Type B pancreatic cell (in vitro differentiated cells): ENCODE measurements at regions not wholly inside any gene's neighbourhood (a gene's known extent, or its start where the extent isn't known, plus 50 kb on each side); places are given as distances from the start of the nearest gene placed in this dataset.
"Not testable (repeated sequence)": the region's sequence is repeated elsewhere in the genome, so short reads cannot be mapped to it uniquely, and the experiment has no call there.

Experiments used
- DNase-seq: peaks from one replicate; pipeline ENCODE4 v3.0.0; 2021; ENCODE audit warnings: mixed read lengths; ENCODE audit not compliant: unreplicated experiment; ENCODE audit errors: extremely low spot score
- H3K27ac Mint-ChIP-seq: 2 replicates; pipeline ENCODE4 v1.8.0; 2021; ENCODE audit warnings: mild to moderate bottlenecking, mixed read lengths
- H3K27me3 Mint-ChIP-seq: 2 replicates; pipeline ENCODE4 v1.8.0; 2021; ENCODE audit warnings: mixed read lengths
- H3K36me3 Mint-ChIP-seq: 2 replicates; pipeline ENCODE4 v1.8.0; 2021; ENCODE audit warnings: mixed read lengths
- H3K4me1 Mint-ChIP-seq: one replicate; pipeline ENCODE4 v1.8.0; 2021; ENCODE audit warnings: mixed read lengths; ENCODE audit not compliant: unreplicated experiment
- H3K4me3 Mint-ChIP-seq: 2 replicates; pipeline ENCODE4 v1.8.0; 2021; ENCODE audit warnings: mild to moderate bottlenecking, mixed read lengths
- H3K9me3 Mint-ChIP-seq: 2 replicates; pipeline ENCODE4 v1.8.0; 2021; ENCODE audit warnings: mixed read lengths
- TF ChIP-seq, protein P1 (sequence below): fragments of 200-600 bp; sonication (generic); conservative IDR thresholded peaks from 2 replicates; pipeline ENCODE4 v1.5.0; 2021; ENCODE audit warnings: antibody characterized with exemption, mild to moderate bottlenecking

DNA sequence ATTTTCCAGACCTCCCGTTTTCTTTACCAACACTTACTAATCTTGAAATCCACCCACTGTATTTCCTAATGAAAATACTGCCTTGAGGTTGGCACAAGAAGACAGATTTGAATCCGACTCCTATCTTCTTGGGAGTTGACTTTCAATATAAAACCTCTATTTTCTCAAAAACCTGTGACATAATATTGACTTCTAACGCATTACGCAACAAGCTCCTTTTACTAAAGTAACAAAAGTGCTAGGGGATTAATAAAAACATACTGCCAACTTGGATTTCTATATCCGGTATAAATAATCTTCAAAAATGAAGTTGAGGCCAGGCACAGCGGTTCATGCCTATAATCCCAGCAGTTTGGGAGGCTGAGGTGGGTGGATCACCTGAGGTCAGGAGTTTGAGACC, 382.0 kb downstream of the PREX1 start:
- Mint-ChIP-seq H3K4me3 (no peak overlapping the region), H3K4me1 (no peaks in the 10 kb centered on the region), H3K27me3 (peaks cover 14% of the 10 kb centered on the region), H3K27ac (no peak overlapping the region), H3K36me3 (peaks cover 4% of the 10 kb centered on the region), H3K9me3 (peaks cover 9% of the 10 kb centered on the region)
- no peak for DNase-seq
- TF ChIP-seq, protein P1, sequence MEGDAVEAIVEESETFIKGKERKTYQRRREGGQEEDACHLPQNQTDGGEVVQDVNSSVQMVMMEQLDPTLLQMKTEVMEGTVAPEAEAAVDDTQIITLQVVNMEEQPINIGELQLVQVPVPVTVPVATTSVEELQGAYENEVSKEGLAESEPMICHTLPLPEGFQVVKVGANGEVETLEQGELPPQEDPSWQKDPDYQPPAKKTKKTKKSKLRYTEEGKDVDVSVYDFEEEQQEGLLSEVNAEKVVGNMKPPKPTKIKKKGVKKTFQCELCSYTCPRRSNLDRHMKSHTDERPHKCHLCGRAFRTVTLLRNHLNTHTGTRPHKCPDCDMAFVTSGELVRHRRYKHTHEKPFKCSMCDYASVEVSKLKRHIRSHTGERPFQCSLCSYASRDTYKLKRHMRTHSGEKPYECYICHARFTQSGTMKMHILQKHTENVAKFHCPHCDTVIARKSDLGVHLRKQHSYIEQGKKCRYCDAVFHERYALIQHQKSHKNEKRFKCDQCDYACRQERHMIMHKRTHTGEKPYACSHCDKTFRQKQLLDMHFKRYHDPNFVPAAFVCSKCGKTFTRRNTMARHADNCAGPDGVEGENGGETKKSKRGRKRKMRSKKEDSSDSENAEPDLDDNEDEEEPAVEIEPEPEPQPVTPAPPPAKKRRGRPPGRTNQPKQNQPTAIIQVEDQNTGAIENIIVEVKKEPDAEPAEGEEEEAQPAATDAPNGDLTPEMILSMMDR = no peak

DNA sequence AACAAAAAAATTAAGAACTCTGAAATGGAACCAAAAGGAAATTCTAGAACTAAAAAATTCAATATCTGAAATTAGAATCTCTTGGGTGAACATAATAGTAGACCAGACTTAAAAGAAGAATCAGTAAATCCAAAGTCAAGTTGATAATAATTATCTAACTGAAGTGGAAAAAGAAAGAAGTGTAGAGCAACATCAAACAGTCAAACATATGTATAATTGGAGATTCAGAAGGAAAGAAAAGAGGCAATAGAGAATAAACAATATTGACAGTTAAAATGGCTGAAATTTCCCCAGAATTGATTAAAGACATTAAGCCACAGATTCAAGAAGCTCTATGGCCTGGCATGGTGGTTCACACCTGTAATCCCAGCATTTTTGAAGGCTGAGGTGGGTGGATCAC, 383.6 kb downstream of the PREX1 start:
- no peaks in the 10 kb centered on the region for H3K4me1 Mint-ChIP-seq
- DNase-seq = no peak
- peaks cover 18% of the 10 kb centered on the region for H3K27me3 Mint-ChIP-seq
- peaks cover 9% of the 10 kb centered on the region for H3K9me3 Mint-ChIP-seq
- H3K4me3 Mint-ChIP-seq = no peak overlapping the region
- TF ChIP-seq, protein P1 = no peak
- peaks cover 4% of the 10 kb centered on the region for H3K36me3 Mint-ChIP-seq
- H3K27ac Mint-ChIP-seq = no peak overlapping the region

DNA sequence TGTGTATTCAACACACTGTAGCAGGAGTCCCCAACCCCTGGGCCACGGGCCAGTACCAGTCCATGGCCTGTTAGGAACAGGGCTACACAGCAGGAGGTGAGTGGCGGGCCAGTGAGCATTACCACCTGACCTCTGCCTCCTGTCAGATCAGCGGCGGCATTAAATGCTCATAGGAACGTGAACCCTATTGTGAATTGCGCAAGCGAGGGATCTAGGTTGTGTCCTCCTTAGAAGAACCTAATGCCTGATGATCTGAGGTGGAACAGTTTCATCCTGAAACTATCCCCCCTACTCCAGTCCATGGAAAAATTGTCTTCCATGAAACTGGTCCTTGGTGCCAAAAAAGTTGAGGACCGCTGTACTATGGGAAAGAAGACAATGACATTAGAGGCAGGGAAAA, 386.9 kb downstream of the PREX1 start:
- Mint-ChIP-seq H3K4me3 (no peak overlapping the region), H3K36me3 (peaks cover 4% of the 10 kb centered on the region), H3K4me1 (peaks cover 6% of the 10 kb centered on the region), H3K27me3 (peaks cover 9% of the 10 kb centered on the region), H3K9me3 (peaks cover 12% of the 10 kb centered on the region), H3K27ac (no peak overlapping the region)
- TF ChIP-seq, protein P1 = no peak
- no peak for DNase-seq

DNA sequence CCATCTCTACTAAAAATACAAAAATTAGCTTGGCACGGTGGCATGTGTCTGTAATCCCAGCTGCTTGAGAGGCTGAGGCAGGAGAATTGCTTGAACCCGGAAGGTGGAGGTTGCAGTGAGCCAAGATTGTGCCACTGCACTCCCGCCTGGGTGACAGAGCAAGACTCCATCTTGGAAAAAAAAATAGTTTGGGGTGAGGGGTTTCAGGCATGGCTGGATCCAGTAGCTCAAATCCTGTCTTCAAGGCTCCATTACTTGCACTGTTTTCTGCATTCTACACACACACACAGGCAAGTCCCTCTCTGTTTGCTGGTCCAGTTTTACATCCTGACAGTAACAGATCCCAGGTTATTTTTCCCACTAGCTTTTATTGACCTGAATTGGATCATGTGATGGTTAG, 387.5 kb downstream of the PREX1 start:
- not testable (repeated sequence) for H3K27ac Mint-ChIP-seq, H3K4me3 Mint-ChIP-seq, H3K4me1 Mint-ChIP-seq, H3K27me3 Mint-ChIP-seq, DNase-seq, H3K9me3 Mint-ChIP-seq, H3K36me3 Mint-ChIP-seq

DNA sequence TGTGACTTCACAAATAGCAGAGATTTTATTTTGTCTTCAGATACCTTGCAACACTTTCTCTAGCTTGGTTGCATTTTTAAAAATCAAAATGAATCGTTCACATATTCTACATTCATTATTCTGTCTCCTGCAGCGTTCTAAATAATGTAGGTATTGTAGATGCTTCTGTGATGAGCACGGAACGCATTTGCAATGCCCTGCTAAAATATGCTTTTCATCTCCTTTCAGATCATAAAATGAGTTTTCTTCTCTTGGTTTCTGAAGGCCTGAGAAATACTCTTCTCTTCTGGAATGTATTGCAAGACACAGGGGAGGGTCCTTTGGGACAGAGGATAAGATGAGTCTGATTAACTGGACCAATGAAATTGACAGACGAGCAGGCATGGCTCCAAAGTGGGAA, 390.7 kb downstream of the PREX1 start:
- Mint-ChIP-seq H3K27ac (no peak overlapping the region), H3K4me3 (no peak overlapping the region)

DNA sequence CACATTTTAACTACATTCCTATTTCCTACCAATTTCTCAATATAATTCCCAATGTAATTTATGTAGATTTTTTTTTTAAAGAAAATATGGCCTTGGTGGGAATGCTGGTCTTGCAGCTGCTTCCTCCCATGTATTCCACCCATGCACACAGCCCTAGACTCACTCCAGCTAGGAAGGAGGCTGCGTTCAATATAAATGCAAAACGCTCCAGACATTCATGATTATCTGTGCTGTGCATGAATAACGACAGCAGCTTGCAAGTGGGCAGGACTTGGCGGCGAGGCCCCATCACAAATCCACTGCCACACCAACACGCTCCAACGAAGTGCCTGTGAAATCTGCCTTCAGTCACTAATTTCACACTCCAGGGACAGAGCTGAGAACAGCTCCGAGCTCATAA, 391.2 kb downstream of the PREX1 start:
- H3K9me3 Mint-ChIP-seq, H3K4me3 Mint-ChIP-seq, H3K27me3 Mint-ChIP-seq, DNase-seq, H3K27ac Mint-ChIP-seq, H3K36me3 Mint-ChIP-seq: not testable (repeated sequence)
- H3K4me1 Mint-ChIP-seq = peaks cover 10% of the 10 kb centered on the region

More for the DNA sequence above, 390.7 kb downstream of the PREX1 start:
- peaks cover 6% of the 10 kb centered on the region for H3K4me1 Mint-ChIP-seq
- peaks cover 3% of the 10 kb centered on the region for H3K9me3 Mint-ChIP-seq
- no peaks in the 10 kb centered on the region for H3K36me3 Mint-ChIP-seq
- H3K27me3 Mint-ChIP-seq = peaks cover 12% of the 10 kb centered on the region
- no peak for DNase-seq
- TF ChIP-seq, protein P1 = no peak

DNA sequence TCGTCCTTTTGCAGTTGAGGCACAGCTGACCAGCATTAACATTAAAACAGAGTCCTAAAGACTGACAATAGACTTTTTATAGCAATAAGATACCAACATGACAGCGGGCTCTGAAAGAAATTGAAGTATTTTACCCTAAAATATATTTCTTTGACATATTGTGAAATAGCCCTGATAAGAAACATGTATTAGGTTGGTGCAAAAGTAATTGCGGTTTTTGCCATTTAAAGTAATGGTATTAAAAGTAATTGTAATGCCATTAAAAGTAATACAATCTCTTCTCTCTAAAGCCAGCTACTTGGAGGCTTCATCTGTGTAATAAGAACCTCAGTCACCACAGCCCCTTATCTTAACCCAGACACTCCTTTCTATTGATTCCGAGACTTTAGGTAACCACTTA, 394.6 kb downstream of the PREX1 start:
- Mint-ChIP-seq H3K4me1 (peaks cover 13% of the 10 kb centered on the region), H3K9me3 (no peaks in the 10 kb centered on the region), H3K27me3 (peaks cover 8% of the 10 kb centered on the region), H3K27ac (no peak overlapping the region), H3K4me3 (no peak overlapping the region), H3K36me3 (no peaks in the 10 kb centered on the region)
- TF ChIP-seq, protein P1 = no peak
- no peak for DNase-seq
